HepG2 (cell line): ENCODE measurements at regions not wholly inside any gene's neighbourhood (a gene's known extent, or its start where the extent isn't known, plus 50 kb on each side); places are given as distances from the start of the nearest gene placed in this dataset.

Experiments
- ATAC-seq: fragments of 200-7000 bp; cut with Tn5 transposase; 3 replicates; pipeline ENCODE4 v1.9.1; 2020; ENCODE audit warnings: mild to moderate bottlenecking, moderate library complexity
- BruUV-seq: library from RNA; stranded (reverse); fragments of 400-500 nt; replicated peaks from 2 replicates; lab custom pipeline; 2021; lab: Mats Ljungman, UMichigan
- CTCF ChIA-PET: fragments of 300-600 bp; formaldehyde crosslinking; extraction: SDS; loops from one replicate; lab custom pipeline; 2021; ENCODE audit warnings: low total read pairs, inconsistent platforms, low intra/inter-chr PET ratio; lab: Yijun Ruan, JAX
- POLR2A ChIA-PET: fragments of 350-600 bp; sonication (Branson Sonifier 250); formaldehyde crosslinking; loops from one replicate; lab custom pipeline; 2020; ENCODE audit warnings: antibody characterized with exemption, inconsistent platforms; lab: Yijun Ruan, JAX
- DNase-seq: peaks from one replicate; pipeline ENCODE4 v3.0.0-alpha.2; 2015; ENCODE audit warnings: low spot score
- FAIRE-seq: peaks from 3 replicates; lab custom pipeline; 2011; peaks lifted over from hg19 to GRCh38; lab: Jason Lieb, UNC
- H2AFZ ChIP-seq: one replicate; pipeline ENCODE4 v1.6.1; 2011; ENCODE audit warnings: low read length, inconsistent platforms
- H3K27ac ChIP-seq: fragments of 300-600 bp; 3 replicates; pipeline ENCODE4 v1.8.0; 2011; ENCODE audit warnings: mixed run types, mild to moderate bottlenecking, mixed read lengths, low read length, inconsistent platforms; ENCODE audit not compliant: insufficient read depth; ENCODE audit errors: extremely low read length
- H3K27me3 ChIP-seq, 2 experiments: fragments of 200-600 bp in 1 of 2; 2 replicates in 1 of 2; 3 replicates in 1 of 2; pipeline versions ENCODE4 v1.6.0 to v1.8.0; 2011; ENCODE audit warnings: low read length in 2 of 2, mild to moderate bottlenecking in 2 of 2, moderate library complexity in 2 of 2, inconsistent platforms in 1 of 2; ENCODE audit not compliant: insufficient read depth in 2 of 2, control insufficient read depth in 1 of 2
- H3K36me3 ChIP-seq, 2 experiments: fragments of 200-600 bp in 1 of 2; replicated peaks in 1 of 2; 2 replicates in 1 of 2; 3 replicates in 1 of 2; pipeline versions ENCODE4 v1.5.1 to v1.8.0; 2011; ENCODE audit warnings: low read length in 2 of 2, inconsistent platforms in 1 of 2; ENCODE audit not compliant: insufficient read depth in 2 of 2, control insufficient read depth in 1 of 2
- H3K4me1 ChIP-seq: 2 replicates; pipeline ENCODE4 v1.5.1; 2012; ENCODE audit warnings: low read length, inconsistent platforms; ENCODE audit not compliant: insufficient read depth
- H3K4me2 ChIP-seq: 2 replicates; pipeline ENCODE4 v1.6.0; 2011; ENCODE audit warnings: low read depth, low read length, inconsistent platforms
- H3K4me3 ChIP-seq, 3 experiments: fragments of 200-600 bp in 1 of 3; sonication (generic), shearing (Covaris generic) in 1 of 3; replicated peaks in 1 of 3; 2 replicates each; pipeline ENCODE4 v1.5.1; 2011 to 2016; ENCODE audit warnings: low read length in 3 of 3, inconsistent platforms in 2 of 3, low read depth in 2 of 3, mild to moderate bottlenecking in 2 of 3, control low read depth in 1 of 3, mixed read lengths in 1 of 3; ENCODE audit not compliant: insufficient read depth in 1 of 3
- H3K79me2 ChIP-seq: one replicate; pipeline ENCODE4 v1.6.1; 2011; ENCODE audit warnings: low read length, inconsistent platforms; ENCODE audit not compliant: insufficient read depth
- H3K9ac ChIP-seq: 2 replicates; pipeline ENCODE4 v1.6.0; 2011; ENCODE audit warnings: mild to moderate bottlenecking, low read depth, low read length, inconsistent platforms; ENCODE audit not compliant: insufficient read depth
- H3K9me3 ChIP-seq: 2 replicates; pipeline ENCODE4 v1.5.1; 2012; ENCODE audit warnings: mild to moderate bottlenecking, low read length
- H4K20me1 ChIP-seq: 2 replicates; pipeline ENCODE4 v1.6.0; 2011; ENCODE audit warnings: inconsistent platforms, mild to moderate bottlenecking, low read length, moderate library complexity; ENCODE audit not compliant: insufficient read depth
- CHD4 ChIP-seq: fragments of 200-600 bp; sonication (generic); IDR thresholded peaks from 2 replicates; pipeline ENCODE4 v1.7.0; 2017; ENCODE audit warnings: mild to moderate bottlenecking, low read length, borderline replicate concordance
- FOXP4 ChIP-seq: sonication (generic); formaldehyde crosslinking; IDR thresholded peaks from 2 replicates; pipeline ENCODE4 v1.4.0; 2020; ENCODE audit warnings: missing genetic modification reagents
- HNF4G ChIP-seq, 2 experiments: sonication (generic) in 1 of 2; formaldehyde crosslinking in 1 of 2; IDR thresholded peaks; 2 replicates each; pipeline versions ENCODE4 v1.4.0 to v1.6.1; 2011 to 2020; ENCODE audit warnings: borderline replicate concordance in 2 of 2, low read depth in 2 of 2, mild to moderate bottlenecking in 2 of 2, low read length in 1 of 2, missing genetic modification reagents in 1 of 2, moderate library complexity in 1 of 2
- KMT2B ChIP-seq: IDR thresholded peaks from 2 replicates; pipeline ENCODE4 v1.6.1; 2016; ENCODE audit warnings: missing genetic modification reagents, missing compliant biosample characterization
- SNAPC2 ChIP-seq: sonication (generic); formaldehyde crosslinking; IDR thresholded peaks from 2 replicates; pipeline ENCODE4 v1.8.1; 2022; ENCODE audit warnings: mild to moderate bottlenecking, missing genetic modification reagents
- SUZ12 ChIP-seq: fragments of 150-350 bp; IDR thresholded peaks from 2 replicates; pipeline ENCODE4 v1.6.1; 2014; ENCODE audit warnings: low read depth, low read length
- U2AF1 ChIP-seq: fragments of 200-400 bp; formaldehyde crosslinking; optimal IDR thresholded peaks from 2 replicates; pipeline ENCODE3; 2017; ENCODE audit warnings: mild to moderate bottlenecking, low read depth, low read length
- ZC3H4 ChIP-seq: sonication (generic); formaldehyde crosslinking; IDR thresholded peaks from 2 replicates; pipeline ENCODE4 v1.4.0; 2020; ENCODE audit warnings: missing genetic modification reagents, borderline replicate concordance
- ZNF180 ChIP-seq: sonication (generic); formaldehyde crosslinking; IDR thresholded peaks from 2 replicates; pipeline ENCODE4 v1.4.0; 2020; ENCODE audit warnings: low read depth, missing genetic modification reagents, borderline replicate concordance
- ZNF431 ChIP-seq: sonication (generic); formaldehyde crosslinking; IDR thresholded peaks from 2 replicates; pipeline ENCODE4 v1.9.0; 2022; ENCODE audit warnings: missing genetic modification reagents, low read depth, mild to moderate bottlenecking, borderline replicate concordance
- WGBS: methylation state at CpG from one replicate; pipeline ENCODE4 v1.1.6; 2017; ENCODE audit warnings: low lambda C conversion rate; 5-methylcytosine and 5-hydroxymethylcytosine counted together
- in situ Hi-C: cut with HindIII; loops from 2 replicates; pipeline ENCODE4 v1.10.0; 2017; ENCODE audit warnings: low pct_unique_long_range_greater_than_20kb; ENCODE audit not compliant: extremely low pct_ligation_motif_present
- intact Hi-C: fragments of 100-400 bp; cut with micrococcal nuclease; formaldehyde crosslinking; loops from one replicate; pipeline ENCODE4 v1.10.0; 2022; ENCODE audit not compliant: unreplicated experiment
- TF ChIP-seq, protein P1 (sequence below): sonication (generic); formaldehyde crosslinking; IDR thresholded peaks from 2 replicates; pipeline ENCODE4 v1.9.0; 2021; ENCODE audit warnings: missing genetic modification reagents, borderline replicate concordance

- TF ChIP-seq CHD4, result no peak; the same call in 1 of the 2 replicates
These were observed 155.9 kb upstream of the LPP start (continued) for GRCh38 chr3:187997946-187998561.

DNA sequence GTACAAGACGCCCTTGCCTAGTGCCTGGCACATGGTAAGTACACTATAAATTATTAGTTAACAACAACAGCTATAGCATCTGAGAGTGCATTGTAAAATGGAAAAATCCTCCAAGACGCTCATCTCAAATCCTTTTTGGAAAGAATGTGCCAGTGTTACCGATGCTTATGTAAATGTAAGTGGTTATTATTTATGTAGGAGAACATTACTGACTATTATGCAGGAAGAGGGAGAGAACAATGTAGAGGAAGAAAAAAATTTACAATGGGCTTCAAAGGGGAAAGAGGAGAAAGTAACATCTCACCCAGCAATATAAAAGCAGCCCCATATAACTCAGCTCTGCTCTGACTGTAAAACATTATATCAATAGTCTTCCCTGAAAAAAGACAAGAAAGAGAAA lies 155.3 kb upstream of the LPP start:
- CTCF ChIA-PET, result no interaction called here

More for the DNA sequence above, 155.3 kb upstream of the LPP start:
- Histone ChIP-seq H3K4me2 (peak overlapping the region; percentile 79), H3K4me3 (peak overlapping the region in 1 of 3 experiments; percentile 32; a peak in 1 of 6 replicates), H3K27ac (peak overlapping the region; percentile 90), H3K9ac (peak overlapping the region; percentile 66), H2AFZ (no peak overlapping the region), H4K20me1 (no peaks in the 10 kb centered on the region), H3K27me3 (no peaks in the 10 kb centered on the region), H3K4me1 (peaks cover 99% of the 10 kb centered on the region), H3K79me2 (peaks cover 11% of the 10 kb centered on the region), H3K36me3 (no peaks in the 10 kb centered on the region), H3K9me3 (no peaks in the 10 kb centered on the region)
- in situ Hi-C loops, result no loop called here
- no peak for ATAC-seq
- no TSS peak for BruUV-seq
- WGBS, result 72% methylated on average over 3 of the region's 3 CpGs
- TF ChIP-seq SNAPC2 (CRISPR knock-in tag) (no peak), SUZ12 (no peak), KMT2B (CRISPR knock-in tag) (no peak), U2AF1 (no peak), HNF4G (IDR thresholded peaks at IDR 0.05; ENCODE audit: borderline replicate concordance, low read depth, low read length) (no peak), HNF4G (CRISPR knock-in tag; IDR thresholded peaks at IDR 0.05; ENCODE audit: borderline replicate concordance, low read depth) (no peak), ZC3H4 (CRISPR knock-in tag) (no peak), ZNF180 (CRISPR knock-in tag) (no peak), FOXP4 (CRISPR knock-in tag) (no peak), ZNF431 (no peak)
- TF ChIP-seq, protein P1, sequence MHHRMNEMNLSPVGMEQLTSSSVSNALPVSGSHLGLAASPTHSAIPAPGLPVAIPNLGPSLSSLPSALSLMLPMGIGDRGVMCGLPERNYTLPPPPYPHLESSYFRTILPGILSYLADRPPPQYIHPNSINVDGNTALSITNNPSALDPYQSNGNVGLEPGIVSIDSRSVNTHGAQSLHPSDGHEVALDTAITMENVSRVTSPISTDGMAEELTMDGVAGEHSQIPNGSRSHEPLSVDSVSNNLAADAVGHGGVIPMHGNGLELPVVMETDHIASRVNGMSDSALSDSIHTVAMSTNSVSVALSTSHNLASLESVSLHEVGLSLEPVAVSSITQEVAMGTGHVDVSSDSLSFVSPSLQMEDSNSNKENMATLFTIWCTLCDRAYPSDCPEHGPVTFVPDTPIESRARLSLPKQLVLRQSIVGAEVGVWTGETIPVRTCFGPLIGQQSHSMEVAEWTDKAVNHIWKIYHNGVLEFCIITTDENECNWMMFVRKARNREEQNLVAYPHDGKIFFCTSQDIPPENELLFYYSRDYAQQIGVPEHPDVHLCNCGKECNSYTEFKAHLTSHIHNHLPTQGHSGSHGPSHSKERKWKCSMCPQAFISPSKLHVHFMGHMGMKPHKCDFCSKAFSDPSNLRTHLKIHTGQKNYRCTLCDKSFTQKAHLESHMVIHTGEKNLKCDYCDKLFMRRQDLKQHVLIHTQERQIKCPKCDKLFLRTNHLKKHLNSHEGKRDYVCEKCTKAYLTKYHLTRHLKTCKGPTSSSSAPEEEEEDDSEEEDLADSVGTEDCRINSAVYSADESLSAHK, result no peak
- POLR2A ChIA-PET, result interaction anchor here (1.0 to 2.0 kb wide), 3 partner anchors 25 to 748 kb away, joined by 3 to 6 read pairs (median 5); no protein-coding TSS in a partner anchor
- no peak for DNase-seq
- intact Hi-C loops, result no loop called here
- no peak for FAIRE-seq
